ENCODE measurements at regions not wholly inside any gene's neighbourhood (a gene's known extent, or its start where the extent isn't known, plus 50 kb on each side); places are given as distances from the start of the nearest gene placed in this dataset.
"Not testable (repeated sequence)": the region's sequence is repeated elsewhere in the genome, so short reads cannot be mapped to it uniquely, and the experiment has no call there.

DNA sequence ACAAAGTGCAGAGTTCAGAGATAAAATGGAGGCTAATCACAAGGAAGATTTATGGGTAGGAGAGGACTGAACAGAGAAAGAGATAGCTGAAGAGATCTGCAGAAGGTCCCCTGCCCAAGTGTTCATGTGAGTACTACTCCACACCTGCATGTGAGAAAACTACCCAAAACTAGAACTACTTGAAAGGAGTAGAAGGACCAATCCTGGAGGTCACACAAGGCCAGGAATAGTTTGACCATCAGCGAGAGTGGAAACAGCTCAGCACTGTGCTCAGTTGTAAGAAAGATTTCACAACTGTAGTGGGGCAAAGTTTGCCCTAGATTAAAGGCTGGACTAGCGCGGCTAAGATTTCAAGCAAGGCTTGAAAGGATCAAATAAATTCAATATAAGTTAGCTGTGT is 422.7 kb upstream of the LCORL start:
- H3K27ac Mint-ChIP-seq: no peak overlapping the region
- no peaks in the 10 kb centered on the region for H3K27me3 Mint-ChIP-seq (ENCODE audit: low read depth)
- DNase-seq (no peak), ATAC-seq (replicated peaks in 1 of 2) (no peak)
- no peak overlapping the region for H3K4me3 Mint-ChIP-seq
- peaks cover 3 to 4% of the 10 kb centered on the region in 2 donors for H3K36me3 Mint-ChIP-seq (ENCODE audit: insufficient read depth in 2 of 2)
- H3K4me1 Mint-ChIP-seq (ENCODE audit: low read depth): no peaks in the 10 kb centered on the region
- H3K9me3 Mint-ChIP-seq: peaks cover 3 to 8% of the 10 kb centered on the region in 2 donors

DNA sequence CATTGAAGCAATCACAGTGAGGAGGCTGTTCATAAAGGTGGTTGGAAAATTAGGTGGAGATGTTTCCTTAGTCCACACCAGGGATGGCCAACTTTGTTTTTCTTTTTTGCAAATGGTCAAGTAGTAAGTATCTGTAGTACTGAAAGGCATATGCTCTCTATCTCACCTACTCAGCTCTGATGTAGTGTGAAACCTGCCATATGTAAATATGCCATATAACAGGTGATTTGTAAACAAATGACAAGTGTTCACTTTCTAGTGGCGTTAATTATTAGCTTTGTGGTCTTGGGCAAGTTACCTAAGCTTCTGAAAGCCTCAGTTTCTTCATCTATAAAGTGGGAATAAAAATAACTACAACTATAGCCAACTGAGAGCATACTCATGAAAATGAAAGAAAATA is 421.4 kb upstream of the LCORL start:
- DNase-seq (no peak), ATAC-seq (replicated peaks in 1 of 2) (no peak)
- Mint-ChIP-seq H3K36me3 (ENCODE audit: insufficient read depth in 2 of 2) (peaks cover 3 to 4% of the 10 kb centered on the region in 2 donors), H3K4me1 (ENCODE audit: low read depth) (no peaks in the 10 kb centered on the region), H3K27me3 (ENCODE audit: low read depth) (no peaks in the 10 kb centered on the region), H3K27ac (no peak overlapping the region), H3K9me3 (peaks cover 3 to 8% of the 10 kb centered on the region in 2 donors), H3K4me3 (no peak overlapping the region)

DNA sequence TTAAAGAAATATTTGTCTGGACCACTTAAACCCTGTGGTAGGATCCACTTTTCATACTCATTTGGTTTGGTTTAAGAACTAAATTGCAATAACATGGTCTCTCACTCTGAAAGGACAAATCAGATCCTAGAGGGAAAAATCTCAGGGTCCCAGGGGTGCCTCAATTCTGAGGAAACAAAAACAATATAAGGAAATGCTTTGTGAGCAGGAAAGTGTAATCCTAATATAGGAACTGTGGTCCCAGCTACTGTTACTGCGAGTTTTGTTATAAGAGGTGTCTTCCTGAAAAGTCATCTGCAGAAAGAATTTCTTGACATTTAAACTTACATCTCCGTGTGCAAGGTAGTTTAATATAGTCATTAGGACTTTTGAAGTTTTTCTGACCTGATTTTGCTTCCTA is 420.1 kb upstream of the LCORL start:
- Mint-ChIP-seq H3K4me1 (ENCODE audit: low read depth) (no peaks in the 10 kb centered on the region), H3K4me3 (no peak overlapping the region), H3K36me3 (ENCODE audit: insufficient read depth in 2 of 2) (peaks cover 3 to 4% of the 10 kb centered on the region in 2 donors), H3K9me3 (peaks cover 3 to 8% of the 10 kb centered on the region in 2 donors), H3K27me3 (ENCODE audit: low read depth) (no peaks in the 10 kb centered on the region), H3K27ac (no peak overlapping the region)
- no peak for DNase-seq
- ATAC-seq (replicated peaks in 1 of 2): no peak

DNA sequence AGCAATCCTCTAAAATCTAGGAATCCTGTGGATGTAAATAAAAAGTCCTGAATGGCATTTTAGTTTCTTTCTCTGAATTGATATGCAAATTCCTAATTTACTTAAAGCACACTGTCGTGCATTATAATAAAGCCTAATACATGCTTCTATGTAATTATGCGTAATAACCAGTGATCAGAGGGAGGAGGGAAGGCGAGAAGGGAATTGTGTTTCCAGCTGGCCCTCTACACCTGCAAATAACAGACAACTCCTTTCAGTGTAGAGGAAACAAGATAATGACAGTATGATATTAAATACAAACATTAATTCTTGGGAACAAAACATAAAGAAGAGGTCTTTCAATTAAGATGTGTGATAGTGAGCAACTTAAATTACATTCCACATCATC is 419.6 kb upstream of the LCORL start:
- no peak overlapping the region for H3K4me3 Mint-ChIP-seq
- no peak for ATAC-seq (replicated peaks in 1 of 2)
- H3K27me3 Mint-ChIP-seq (ENCODE audit: low read depth): no peaks in the 10 kb centered on the region
- peaks cover 3 to 4% of the 10 kb centered on the region in 2 donors for H3K36me3 Mint-ChIP-seq (ENCODE audit: insufficient read depth in 2 of 2)
- peaks cover 3 to 8% of the 10 kb centered on the region in 2 donors for H3K9me3 Mint-ChIP-seq
- H3K27ac Mint-ChIP-seq: no peak overlapping the region
- DNase-seq: no peak
- H3K4me1 Mint-ChIP-seq (ENCODE audit: low read depth): no peaks in the 10 kb centered on the region

DNA sequence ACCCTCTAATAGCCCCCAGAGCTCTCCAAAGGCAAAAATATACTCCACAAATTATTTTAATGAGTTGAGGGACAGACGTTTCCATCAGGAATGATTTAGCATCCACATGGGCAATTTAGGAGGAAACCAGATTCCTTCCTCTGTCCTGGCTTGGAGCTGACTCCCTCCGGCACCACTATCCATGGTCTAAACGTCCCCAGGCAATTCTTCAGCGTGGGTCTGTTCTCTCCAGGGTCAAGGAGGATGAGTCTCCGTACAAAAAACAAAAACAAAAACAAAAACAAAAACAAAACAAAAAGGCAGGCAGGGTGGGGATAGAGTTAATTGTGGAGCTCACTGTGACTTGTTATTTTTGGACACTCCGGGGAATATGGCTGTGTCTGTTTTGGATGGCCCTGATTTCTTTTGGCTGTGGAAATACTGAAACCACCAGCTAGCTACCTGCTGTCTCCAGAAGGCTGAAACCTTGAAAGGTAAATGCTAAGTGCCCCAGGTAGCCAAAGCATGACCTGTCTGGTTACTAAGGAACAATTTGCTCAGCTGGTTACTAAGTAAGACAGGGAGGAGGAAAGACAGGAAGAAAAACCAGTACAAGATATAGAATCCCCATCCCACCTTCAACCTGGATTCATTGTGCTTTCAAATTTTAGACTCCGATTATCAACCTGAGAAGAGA is 419.1 kb upstream of the LCORL start:
- H3K27me3 Mint-ChIP-seq (ENCODE audit: low read depth): no peaks in the 10 kb centered on the region
- H3K36me3 Mint-ChIP-seq (ENCODE audit: insufficient read depth in 2 of 2): peaks cover 3 to 4% of the 10 kb centered on the region in 2 donors
- no peak for ATAC-seq (replicated peaks in 1 of 2)
- no peak overlapping the region for H3K4me3 Mint-ChIP-seq
- DNase-seq: no peak
- H3K27ac Mint-ChIP-seq: no peak overlapping the region
- no peaks in the 10 kb centered on the region for H3K4me1 Mint-ChIP-seq (ENCODE audit: low read depth)
- peaks cover 3 to 8% of the 10 kb centered on the region in 2 donors for H3K9me3 Mint-ChIP-seq

DNA sequence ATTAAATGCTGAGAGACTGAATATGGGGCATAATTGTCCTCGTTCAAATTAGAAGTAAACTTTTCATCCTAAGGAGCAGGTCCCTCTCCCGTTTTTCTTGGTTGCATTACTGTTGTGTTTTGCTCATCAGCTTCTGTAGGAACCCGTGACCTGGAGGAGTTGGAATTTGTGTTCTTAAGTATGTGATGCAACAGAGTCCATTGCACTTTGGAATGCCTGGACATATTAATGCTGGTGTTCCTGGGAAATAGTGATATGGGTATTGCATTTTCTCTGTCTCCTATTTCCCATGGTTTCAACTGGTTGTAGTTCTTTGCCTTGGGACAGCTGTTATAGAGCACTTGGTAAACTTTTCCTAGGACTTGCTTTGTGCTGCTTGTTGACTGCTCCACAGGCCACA is 417.8 kb upstream of the LCORL start:
- Mint-ChIP-seq H3K27ac (no peak overlapping the region), H3K4me1 (ENCODE audit: low read depth) (no peaks in the 10 kb centered on the region), H3K27me3 (ENCODE audit: low read depth) (no peaks in the 10 kb centered on the region), H3K4me3 (no peak overlapping the region), H3K36me3 (ENCODE audit: insufficient read depth in 2 of 2) (peaks cover 0 to 3% of the 10 kb centered on the region in 2 donors), H3K9me3 (peaks cover 0 to 6% of the 10 kb centered on the region in 2 donors)
- DNase-seq: no peak
- no peak for ATAC-seq (replicated peaks in 1 of 2)

DNA sequence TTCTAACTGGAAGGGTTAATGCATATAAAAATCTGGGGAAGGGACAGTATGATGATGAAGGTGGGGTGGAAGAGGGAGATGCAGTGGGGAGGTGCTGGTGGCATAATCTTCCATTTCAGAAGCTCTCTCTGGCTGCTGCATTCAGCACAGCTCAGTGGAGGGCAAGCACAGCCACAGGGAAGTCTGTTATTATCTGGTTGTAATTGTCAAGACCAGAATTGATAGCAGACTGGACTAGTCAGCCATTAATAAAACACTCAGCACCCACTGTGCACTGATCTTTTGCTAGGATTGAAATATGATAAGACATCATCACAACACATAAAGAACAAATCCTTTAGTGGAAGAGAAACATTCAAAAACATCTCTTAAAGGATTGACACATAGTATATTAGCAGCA is 414.2 kb upstream of the LCORL start:
- ATAC-seq (replicated peaks in 1 of 2) (no peak), DNase-seq (no peak)
- peaks cover 3 to 4% of the 10 kb centered on the region in 2 donors for H3K9me3 Mint-ChIP-seq
- H3K27me3 Mint-ChIP-seq (ENCODE audit: low read depth): no peaks in the 10 kb centered on the region
- H3K36me3 Mint-ChIP-seq (ENCODE audit: insufficient read depth in 2 of 2): no peaks in the 10 kb centered on the region
- H3K4me1 Mint-ChIP-seq (ENCODE audit: low read depth): no peaks in the 10 kb centered on the region
- H3K27ac Mint-ChIP-seq: no peak overlapping the region
- H3K4me3 Mint-ChIP-seq: no peak overlapping the region

DNA sequence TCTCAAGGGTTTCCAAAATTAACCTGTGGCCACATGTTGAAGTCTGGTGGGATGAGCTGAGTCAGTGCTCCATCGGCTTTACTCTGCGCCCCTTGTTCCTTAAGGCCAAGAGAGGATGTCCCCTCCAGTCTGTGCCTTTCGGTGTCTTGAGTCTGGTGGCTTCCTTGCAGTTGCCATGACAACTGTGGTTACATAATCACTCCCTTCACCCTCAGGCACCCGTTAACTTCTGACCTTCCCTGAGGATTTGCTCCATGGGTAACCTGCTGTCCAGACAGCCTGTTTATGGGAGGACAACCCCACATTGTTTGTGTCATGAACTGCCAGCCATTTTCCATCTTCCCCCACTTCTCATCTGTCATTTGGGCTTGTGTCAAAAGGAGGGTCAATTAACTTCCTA is 401.1 kb upstream of the LCORL start:
- no peak for DNase-seq
- Mint-ChIP-seq H3K36me3 (ENCODE audit: insufficient read depth in 2 of 2) (no peaks in the 10 kb centered on the region), H3K27ac (no peak overlapping the region), H3K9me3 (peaks cover 0 to 5% of the 10 kb centered on the region in 2 donors), H3K27me3 (ENCODE audit: low read depth) (no peaks in the 10 kb centered on the region), H3K4me1 (ENCODE audit: low read depth) (no peaks in the 10 kb centered on the region), H3K4me3 (no peak overlapping the region)
- no peak for ATAC-seq (replicated peaks in 1 of 2)

DNA sequence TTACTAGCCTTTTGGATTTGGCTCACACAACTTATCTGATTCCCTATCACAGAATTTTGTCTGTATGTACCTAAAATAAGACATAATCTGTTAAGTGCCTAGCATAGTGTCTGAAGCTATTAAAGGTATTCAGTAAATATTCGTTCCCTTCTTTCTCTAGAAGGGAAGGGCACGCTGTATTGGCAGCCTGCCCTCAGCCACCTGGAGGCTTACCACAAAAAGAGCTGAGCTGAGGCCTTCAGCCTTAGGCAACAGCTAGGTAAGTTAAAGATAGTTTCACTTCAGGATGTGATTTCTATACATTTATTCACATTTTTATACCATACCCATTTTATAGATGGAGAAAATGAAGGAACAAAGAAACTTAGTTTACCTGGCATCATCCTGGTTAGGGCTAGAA is 400.0 kb upstream of the LCORL start:
- Mint-ChIP-seq H3K27me3 (ENCODE audit: low read depth) (no peaks in the 10 kb centered on the region), H3K4me3 (no peak overlapping the region), H3K4me1 (ENCODE audit: low read depth) (no peaks in the 10 kb centered on the region), H3K9me3 (peaks cover 0 to 5% of the 10 kb centered on the region in 2 donors), H3K27ac (no peak overlapping the region), H3K36me3 (ENCODE audit: insufficient read depth in 2 of 2) (no peaks in the 10 kb centered on the region)
- no peak for ATAC-seq (replicated peaks in 1 of 2)
- no peak for DNase-seq

DNA sequence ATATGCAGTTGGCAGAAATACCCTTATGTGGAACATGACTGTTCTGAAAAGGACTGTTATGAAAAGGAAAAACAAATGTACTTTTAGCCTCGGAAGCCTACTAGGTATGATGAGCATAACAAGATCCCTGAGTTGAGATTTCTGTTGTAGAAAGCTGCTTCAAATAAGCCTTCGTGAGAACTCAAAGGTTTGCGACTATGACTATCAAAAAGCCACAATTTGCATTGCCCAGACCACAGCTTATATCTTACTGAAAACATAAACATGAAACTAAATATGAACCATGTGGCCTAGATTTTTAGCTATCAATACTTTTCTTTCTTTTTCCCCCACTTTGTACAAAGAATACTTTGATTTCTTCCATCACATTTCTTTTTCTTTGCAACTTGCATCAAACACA is 398.2 kb upstream of the LCORL start:
- H3K36me3 Mint-ChIP-seq (ENCODE audit: insufficient read depth in 2 of 2): no peaks in the 10 kb centered on the region
- DNase-seq (no peak), ATAC-seq (replicated peaks in 1 of 2) (no peak)
- no peak overlapping the region for H3K27ac Mint-ChIP-seq
- H3K27me3 Mint-ChIP-seq (ENCODE audit: low read depth): no peaks in the 10 kb centered on the region
- H3K9me3 Mint-ChIP-seq: peaks cover 0 to 5% of the 10 kb centered on the region in 2 donors
- H3K4me1 Mint-ChIP-seq (ENCODE audit: low read depth): no peaks in the 10 kb centered on the region
- H3K4me3 Mint-ChIP-seq: no peak overlapping the region

DNA sequence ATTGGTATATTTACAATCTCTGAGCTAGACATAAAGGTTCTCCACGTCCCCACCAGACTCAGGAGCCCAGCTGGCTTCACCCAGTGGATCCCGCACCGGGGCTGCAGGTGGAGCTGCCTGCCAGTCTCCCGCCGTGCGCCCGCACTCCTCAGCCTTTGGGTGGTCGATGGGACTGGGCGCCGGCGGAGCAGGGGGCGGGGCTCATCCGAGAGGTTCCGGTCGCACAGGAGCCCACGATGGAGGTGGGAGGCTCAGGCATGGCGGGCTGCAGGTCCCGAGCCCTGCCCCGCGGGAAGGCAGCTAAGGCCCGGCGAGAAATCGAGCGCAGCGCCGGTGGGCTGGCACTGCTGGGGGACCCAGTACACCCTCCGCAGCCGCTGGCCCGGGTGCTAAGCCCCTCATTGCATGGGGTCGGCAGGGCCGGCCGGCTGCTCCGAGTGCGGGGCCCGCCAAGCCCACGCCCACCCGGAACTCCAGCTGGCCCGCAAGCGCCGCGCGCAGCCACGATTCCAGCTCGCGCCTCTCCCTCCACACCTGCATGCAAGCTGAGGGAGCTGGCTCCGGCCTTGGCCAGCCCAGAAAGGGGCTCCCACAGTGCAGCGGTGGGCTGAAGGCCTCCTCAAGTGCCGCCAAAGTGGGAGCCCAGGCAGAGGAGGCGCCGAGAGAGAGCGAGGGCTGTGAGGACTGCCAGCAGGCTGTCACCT is 396.8 kb upstream of the LCORL start:
- H3K4me3 Mint-ChIP-seq; H3K27ac Mint-ChIP-seq; H3K4me1 Mint-ChIP-seq (ENCODE audit: low read depth): not testable (repeated sequence)

DNA sequence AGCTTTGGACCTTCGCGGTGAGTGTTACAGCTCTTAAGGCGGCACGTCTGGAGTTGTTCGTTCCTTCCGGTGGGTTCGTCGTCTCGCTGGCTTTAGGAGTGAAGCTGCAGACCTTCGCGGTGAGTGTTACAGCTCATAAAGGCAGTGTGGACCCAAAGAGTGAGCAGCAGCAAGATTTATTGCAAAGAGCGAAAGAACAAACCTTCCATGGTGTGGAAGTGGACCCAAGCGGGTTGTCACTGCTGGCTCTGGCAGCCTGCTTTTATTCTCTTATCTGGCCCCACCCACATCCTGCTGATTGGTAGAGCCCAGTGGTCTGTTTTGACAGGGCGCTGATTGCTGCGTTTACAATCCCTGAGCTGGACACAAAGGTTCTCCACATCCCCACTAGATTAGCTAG is 396.1 kb upstream of the LCORL start:
- not testable (repeated sequence) for H3K4me1 Mint-ChIP-seq (ENCODE audit: low read depth); H3K27me3 Mint-ChIP-seq (ENCODE audit: low read depth); H3K36me3 Mint-ChIP-seq (ENCODE audit: insufficient read depth in 2 of 2); H3K4me3 Mint-ChIP-seq; DNase-seq; H3K9me3 Mint-ChIP-seq; ATAC-seq (replicated peaks in 1 of 2); H3K27ac Mint-ChIP-seq

More for the DNA sequence above, 396.8 kb upstream of the LCORL start:
- H3K27me3 Mint-ChIP-seq (ENCODE audit: low read depth); DNase-seq; H3K36me3 Mint-ChIP-seq (ENCODE audit: insufficient read depth in 2 of 2); ATAC-seq (replicated peaks in 1 of 2); H3K9me3 Mint-ChIP-seq: not testable (repeated sequence)

DNA sequence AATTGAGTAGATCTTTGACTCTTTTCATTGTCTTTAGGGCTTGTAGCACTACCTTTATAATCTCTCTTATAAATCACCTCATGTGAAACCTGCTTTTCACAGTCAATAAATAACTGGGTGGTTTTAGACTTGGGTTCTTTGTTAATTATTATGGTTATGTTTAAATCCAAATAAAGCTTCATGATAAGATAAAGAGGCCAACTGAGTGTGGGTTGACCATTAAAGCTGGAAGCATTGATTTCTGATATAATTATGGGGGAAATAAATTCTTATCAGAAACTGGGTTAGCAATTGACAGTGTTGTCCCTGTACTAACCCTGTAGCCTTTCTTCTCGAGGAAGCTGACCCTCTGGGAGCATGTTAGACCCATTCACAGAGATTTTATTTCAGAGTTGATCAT is 384.7 kb upstream of the LCORL start:
- Mint-ChIP-seq H3K4me3 (no peak overlapping the region), H3K4me1 (ENCODE audit: low read depth) (no peaks in the 10 kb centered on the region), H3K9me3 (peaks cover 0 to 1% of the 10 kb centered on the region in 2 donors), H3K27ac (no peak overlapping the region), H3K36me3 (ENCODE audit: insufficient read depth in 2 of 2) (no peaks in the 10 kb centered on the region), H3K27me3 (ENCODE audit: low read depth) (no peaks in the 10 kb centered on the region)
- DNase-seq: no peak
- ATAC-seq (replicated peaks in 1 of 2): no peak

DNA sequence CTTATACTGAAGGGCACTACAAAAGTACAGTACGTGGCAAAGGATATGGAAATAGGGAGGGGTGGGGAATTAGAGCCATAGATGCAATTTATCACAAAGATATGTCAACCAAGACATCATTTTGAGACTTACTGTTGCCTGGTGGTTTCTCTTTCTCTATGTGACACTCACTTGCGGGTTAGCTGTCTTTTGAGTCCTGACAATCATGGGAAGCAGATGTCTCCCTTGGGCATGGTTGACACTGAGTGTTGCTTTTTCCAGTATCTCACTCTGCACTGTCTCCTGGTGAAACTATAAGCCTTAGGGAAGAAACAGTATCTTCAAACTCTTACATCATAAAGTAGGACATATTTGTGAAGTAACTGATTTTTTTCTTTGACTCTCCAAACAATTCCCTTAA is 383.5 kb upstream of the LCORL start:
- Mint-ChIP-seq H3K27ac (no peak overlapping the region), H3K36me3 (ENCODE audit: insufficient read depth in 2 of 2) (peaks cover 0 to 1% of the 10 kb centered on the region in 2 donors), H3K27me3 (ENCODE audit: low read depth) (no peaks in the 10 kb centered on the region), H3K9me3 (peaks cover 0 to 1% of the 10 kb centered on the region in 2 donors), H3K4me1 (ENCODE audit: low read depth) (no peaks in the 10 kb centered on the region), H3K4me3 (no peak overlapping the region)
- ATAC-seq (replicated peaks in 1 of 2) (no peak), DNase-seq (no peak)

Measured in activated T-cell treated with anti-CD3 and anti-CD28 coated beads, Interleukin-2, amount 50 U/mL, for 72 hours (primary cell).